CD14-positive monocyte (primary cell): ENCODE measurements at regions not wholly inside any gene's neighbourhood (a gene's known extent, or its start where the extent isn't known, plus 50 kb on each side); places are given as distances from the start of the nearest gene placed in this dataset.

Experiments used
- DNase-seq, 3 donors: peaks; one replicate each; pipeline ENCODE4 v3.0.0-alpha.2; 2011 to 2022
- H2AFZ ChIP-seq: 2 replicates; pipeline ENCODE4 v1.6.0; 2012; ENCODE audit warnings: mild to moderate bottlenecking, low read depth, low read length, inconsistent platforms; ENCODE audit not compliant: insufficient read depth, poor library complexity, severe bottlenecking
- H3K27ac ChIP-seq, 2 donors: 1 replicate in 1 of 2; 2 replicates in 1 of 2; pipeline ENCODE4 v1.5.1; 2012 to 2013; ENCODE audit warnings: low read length in 2 of 2, control low read depth in 1 of 2, inconsistent platforms in 1 of 2, low read depth in 1 of 2, mild to moderate bottlenecking in 1 of 2
- H3K27me3 ChIP-seq, 2 donors: one replicate each; pipeline versions ENCODE4 v1.6.0 to v1.6.1; 2011 to 2013; ENCODE audit warnings: low read length in 2 of 2; ENCODE audit not compliant: control insufficient read depth in 2 of 2, insufficient read depth in 2 of 2
- H3K36me3 ChIP-seq, 2 donors: replicated peaks in 1 of 2; 1 replicate in 1 of 2; 2 replicates in 1 of 2; pipeline versions ENCODE4 v1.5.1 to v1.6.1; 2012 to 2013; ENCODE audit warnings: low read length in 2 of 2, control low read depth in 1 of 2, inconsistent platforms in 1 of 2, mild to moderate bottlenecking in 1 of 2; ENCODE audit not compliant: insufficient read depth in 2 of 2, control insufficient read depth in 1 of 2
- H3K4me1 ChIP-seq, 2 donors: 1 replicate in 1 of 2; 2 replicates in 1 of 2; pipeline versions ENCODE4 v1.5.1 to v1.6.1; 2012 to 2013; ENCODE audit warnings: low read length in 2 of 2, control low read depth in 1 of 2, inconsistent platforms in 1 of 2, mild to moderate bottlenecking in 1 of 2, moderate library complexity in 1 of 2; ENCODE audit not compliant: insufficient read depth in 2 of 2, control insufficient read depth in 1 of 2
- H3K4me2 ChIP-seq: replicated peaks from 2 replicates; pipeline ENCODE3; 2012; ENCODE audit warnings: low read length, moderate library complexity, mild to moderate bottlenecking; ENCODE audit not compliant: poor library complexity, severe bottlenecking; ENCODE audit errors: extremely low read depth
- H3K4me3 ChIP-seq, 3 experiments: fragments of 200-600 bp in 1 of 3; sonication (generic) in 1 of 3; replicated peaks in 1 of 3; 1 replicate in 2 of 3; 2 replicates in 1 of 3; pipeline ENCODE4 v1.5.1; 2011 to 2013; ENCODE audit warnings: low read length in 3 of 3, mild to moderate bottlenecking in 3 of 3, control low read depth in 2 of 3, low read depth in 2 of 3, inconsistent platforms in 1 of 3, moderate library complexity in 1 of 3
- H3K79me2 ChIP-seq: 2 replicates; pipeline ENCODE4 v1.6.0; 2012; ENCODE audit warnings: mild to moderate bottlenecking, control low read depth, inconsistent platforms, low read length, moderate library complexity; ENCODE audit not compliant: insufficient read depth
- H3K9ac ChIP-seq: 2 replicates; pipeline ENCODE4 v1.6.0; 2017; ENCODE audit warnings: low read length, mild to moderate bottlenecking; ENCODE audit not compliant: insufficient read depth, poor library complexity, severe bottlenecking
- H3K9me3 ChIP-seq, 2 donors: replicated peaks in 1 of 2; 1 replicate in 1 of 2; 2 replicates in 1 of 2; pipeline versions ENCODE4 v1.5.1 to v1.6.1; 2012 to 2013; ENCODE audit warnings: low read length in 2 of 2, control low read depth in 1 of 2; ENCODE audit not compliant: control insufficient read depth in 1 of 2, insufficient read depth in 1 of 2
- H4K20me1 ChIP-seq: 2 replicates; pipeline ENCODE4 v1.6.0; 2012; ENCODE audit warnings: mild to moderate bottlenecking, low read length, control low read depth, moderate library complexity; ENCODE audit not compliant: insufficient read depth
- H3K27ac Mint-ChIP-seq, 7 donors: one replicate each; pipeline ENCODE4 v1.8.0; 2020; ENCODE audit warnings: mild to moderate bottlenecking in 7 of 7, mixed read lengths in 7 of 7, moderate library complexity in 6 of 7, inconsistent platforms in 2 of 7
- H3K27me3 Mint-ChIP-seq, 3 donors: one replicate each; pipeline ENCODE4 v1.8.0; 2021 to 2022; ENCODE audit warnings: low read depth in 3 of 3, mild to moderate bottlenecking in 3 of 3, mixed read lengths in 3 of 3, moderate library complexity in 3 of 3, inconsistent platforms in 1 of 3
- H3K36me3 Mint-ChIP-seq, 2 donors: one replicate each; pipeline ENCODE4 v1.8.0; 2020; ENCODE audit warnings: mixed read lengths in 2 of 2, inconsistent platforms in 1 of 2, mild to moderate bottlenecking in 1 of 2
- H3K4me1 Mint-ChIP-seq: one replicate; pipeline ENCODE4 v1.8.0; 2020; ENCODE audit warnings: mild to moderate bottlenecking, mixed read lengths
- H3K4me3 Mint-ChIP-seq, 2 donors: one replicate each; pipeline ENCODE4 v1.8.0; 2020; ENCODE audit warnings: mild to moderate bottlenecking in 2 of 2, mixed read lengths in 2 of 2, moderate library complexity in 1 of 2
- H3K9me3 Mint-ChIP-seq, 7 donors: one replicate each; pipeline ENCODE4 v1.8.0; 2020 to 2022; ENCODE audit warnings: mixed read lengths in 7 of 7, mild to moderate bottlenecking in 6 of 7, moderate library complexity in 6 of 7, inconsistent platforms in 2 of 7
- CTCF ChIP-seq: fragments of 200-600 bp; IDR thresholded peaks from one replicate; pipeline ENCODE4 v1.8.0; 2022; ENCODE audit warnings: antibody characterized with exemption, mild to moderate bottlenecking
- WGBS: methylation state at CpG from one replicate; pipeline ENCODE4 v1.1.5; 2013; ENCODE audit warnings: missing lambda C conversion rate; ENCODE audit not compliant: insufficient coverage; 5-methylcytosine and 5-hydroxymethylcytosine counted together
- intact Hi-C, 2 donors: fragments of 100-400 bp; cut with micrococcal nuclease; formaldehyde crosslinking; loops; one replicate each; pipeline versions ENCODE4 v1.15.0 to v1.15.1; 2023

- Histone ChIP-seq H3K4me1 (no peaks in the 10 kb centered on the region), H3K27ac (no peak overlapping the region), H4K20me1 (no peaks in the 10 kb centered on the region), H3K4me2 (no peak overlapping the region), H3K79me2 (no peaks in the 10 kb centered on the region), H3K9ac (no peak overlapping the region), H3K4me3 (no peak overlapping the region), H3K9me3 (no peaks in the 10 kb centered on the region), H3K36me3 (no peaks in the 10 kb centered on the region), H2AFZ (no peak overlapping the region), H3K27me3 (peaks cover 2 to 5% of the 10 kb centered on the region in 2 donors)
- H3K27me3 Mint-ChIP-seq = peaks cover 5 to 10% (median 6%) of the 10 kb centered on the region in 3 donors
- H3K4me1 Mint-ChIP-seq = no peaks in the 10 kb centered on the region
- no peak overlapping the region for H3K4me3 Mint-ChIP-seq
- no peak for DNase-seq
- no peak overlapping the region for H3K27ac Mint-ChIP-seq
- WGBS = no CpG with 5 or more reads among the region's 2 CpGs
- H3K36me3 Mint-ChIP-seq = no peaks in the 10 kb centered on the region
- intact Hi-C loops = no loop called here
- H3K9me3 Mint-ChIP-seq = no peaks in the 10 kb centered on the region
- TF ChIP-seq CTCF = no peak
These were observed 65.5 kb upstream of the TJP1 start for GRCh38 chr15:29887721-29888120.

GRCh38 chr15:29885183-29885582, 62.9 kb upstream of the TJP1 start:
- Histone ChIP-seq H2AFZ (no peak overlapping the region), H3K4me3 (no peak overlapping the region), H3K4me2 (no peak overlapping the region), H3K27me3 (peaks cover 0 to 5% of the 10 kb centered on the region in 2 donors), H3K4me1 (no peaks in the 10 kb centered on the region), H3K27ac (no peak overlapping the region), H3K9me3 (no peaks in the 10 kb centered on the region), H3K36me3 (no peaks in the 10 kb centered on the region), H3K9ac (no peak overlapping the region), H4K20me1 (no peaks in the 10 kb centered on the region), H3K79me2 (no peaks in the 10 kb centered on the region)
- no peak for TF ChIP-seq CTCF
- DNase-seq = no peak
- Mint-ChIP-seq H3K27ac (no peak overlapping the region), H3K4me1 (no peaks in the 10 kb centered on the region), H3K27me3 (peaks cover 5 to 12% (median 10%) of the 10 kb centered on the region in 3 donors), H3K9me3 (no peaks in the 10 kb centered on the region), H3K4me3 (no peak overlapping the region), H3K36me3 (no peaks in the 10 kb centered on the region)
- intact Hi-C loops = no loop called here
- WGBS = 74% methylated on average over 2 of the region's 3 CpGs
